GM23338 (cell line): ENCODE measurements at regions not wholly inside any gene's neighbourhood (a gene's known extent, or its start where the extent isn't known, plus 50 kb on each side); places are given as distances from the start of the nearest gene placed in this dataset.

ENCODE experiments used
- ATAC-seq: fragments of 200-7000 bp; cut with Tn5 transposase; 3 replicates; pipeline ENCODE4 v1.9.1; 2020
- DNase-seq: peaks from one replicate; pipeline ENCODE4 v3.0.0-alpha.2; 2015; ENCODE audit warnings: low spot score
- H2AFZ ChIP-seq: fragments of 200-600 bp; sonication (generic); 2 replicates; pipeline ENCODE4 v1.8.0; 2016; ENCODE audit warnings: antibody characterized with exemption, mild to moderate bottlenecking, moderate library complexity
- H3F3A ChIP-seq: fragments of 200-600 bp; sonication (generic); replicated peaks from 2 replicates; pipeline ENCODE4 v1.8.0; 2017; ENCODE audit warnings: antibody characterized with exemption, mixed run types, low read depth
- H3K27ac ChIP-seq: fragments of 200-600 bp; sonication (generic); 2 replicates; pipeline ENCODE4 v1.6.1; 2016; ENCODE audit warnings: low read depth
- H3K27me3 ChIP-seq: fragments of 200-600 bp; sonication (generic); 2 replicates; pipeline ENCODE4 v1.8.0; 2016; ENCODE audit warnings: mild to moderate bottlenecking, mixed run types, moderate library complexity; ENCODE audit not compliant: insufficient read depth
- H3K36me3 ChIP-seq: fragments of 200-600 bp; sonication (generic); 2 replicates; pipeline ENCODE4 v1.8.0; 2016; ENCODE audit warnings: mild to moderate bottlenecking; ENCODE audit not compliant: insufficient read depth
- H3K4me1 ChIP-seq: fragments of 200-600 bp; sonication (generic); 2 replicates; pipeline ENCODE4 v1.8.0; 2016; ENCODE audit warnings: mild to moderate bottlenecking, moderate library complexity; ENCODE audit not compliant: insufficient read depth
- H3K4me2 ChIP-seq: fragments of 200-600 bp; sonication (generic); 2 replicates; pipeline ENCODE4 v1.7.1; 2017; ENCODE audit warnings: mixed run types
- H3K4me3 ChIP-seq: fragments of 200-600 bp; sonication (generic); 2 replicates; pipeline ENCODE4 v1.6.1; 2016; ENCODE audit warnings: mixed run types
- H3K79me2 ChIP-seq: fragments of 200-600 bp; sonication (generic); replicated peaks from 2 replicates; pipeline ENCODE4 v1.8.0; 2017; ENCODE audit warnings: mild to moderate bottlenecking; ENCODE audit not compliant: insufficient read depth
- H3K9me2 ChIP-seq: fragments of 200-600 bp; sonication (generic); 2 replicates; pipeline ENCODE4 v1.8.0; 2017; ENCODE audit not compliant: insufficient read depth
- H4K20me1 ChIP-seq: fragments of 200-600 bp; sonication (generic); replicated peaks from 2 replicates; pipeline ENCODE4 v1.8.0; 2017; ENCODE audit warnings: mild to moderate bottlenecking; ENCODE audit not compliant: insufficient read depth
- H3K27ac Mint-ChIP-seq: 2 replicates; pipeline ENCODE4 v1.8.0; 2020; ENCODE audit warnings: inconsistent platforms, mild to moderate bottlenecking, moderate library complexity, mixed read lengths
- H3K27me3 Mint-ChIP-seq: 3 replicates; pipeline ENCODE4 v1.8.0; 2022; ENCODE audit warnings: low read depth, mild to moderate bottlenecking, moderate library complexity, mixed read lengths, inconsistent platforms; ENCODE audit not compliant: insufficient read depth, poor library complexity
- H3K36me3 Mint-ChIP-seq: 3 replicates; pipeline ENCODE4 v1.8.0; 2021; ENCODE audit warnings: low read depth, mild to moderate bottlenecking, inconsistent platforms, moderate library complexity, mixed read lengths
- H3K4me1 Mint-ChIP-seq: 3 replicates; pipeline ENCODE4 v1.8.0; 2020; ENCODE audit warnings: mild to moderate bottlenecking, inconsistent platforms, mixed read lengths
- H3K4me3 Mint-ChIP-seq: 3 replicates; pipeline ENCODE4 v1.8.0; 2021; ENCODE audit warnings: moderate library complexity, mild to moderate bottlenecking, inconsistent platforms, mixed read lengths
- H3K9me3 Mint-ChIP-seq: 3 replicates; pipeline ENCODE4 v1.8.0; 2020; ENCODE audit warnings: moderate library complexity, mild to moderate bottlenecking, inconsistent platforms, mixed read lengths
- CREB1 ChIP-seq: fragments of 250-450 bp; sonication (Bioruptor Pico); IDR thresholded peaks from 2 replicates; pipeline ENCODE4 v1.5.0; 2020; ENCODE audit warnings: low read depth, mild to moderate bottlenecking, moderate library complexity
- CTCF ChIP-seq, 2 experiments: fragments of 200-600 bp in 1 of 2; sonication (generic) in 1 of 2; conservative IDR thresholded peaks; 2 replicates each; pipeline versions ENCODE4 v1.5.1 to v1.6.1; 2016 to 2017; ENCODE audit warnings: antibody characterized with exemption in 2 of 2, low read depth in 2 of 2, mild to moderate bottlenecking in 2 of 2, moderate library complexity in 1 of 2
- ETS1 ChIP-seq: IDR thresholded peaks from 2 replicates; pipeline ENCODE4 v1.6.1; 2016; ENCODE audit warnings: antibody characterized with exemption
- EZH2 ChIP-seq: fragments of 200-600 bp; sonication (generic); IDR thresholded peaks from one replicate; pipeline ENCODE4 v1.8.0; 2017; ENCODE audit warnings: antibody characterized with exemption, mild to moderate bottlenecking, low read depth; ENCODE audit not compliant: unreplicated experiment
- EZH2phosphoT487 ChIP-seq: fragments of 200-600 bp; sonication (generic); IDR thresholded peaks from one replicate; pipeline ENCODE4 v1.8.1; 2018; ENCODE audit warnings: antibody characterized with exemption; ENCODE audit not compliant: unreplicated experiment
- JUNB ChIP-seq: IDR thresholded peaks from one replicate; pipeline ENCODE4 v1.6.1; 2016; ENCODE audit warnings: antibody characterized with exemption; ENCODE audit not compliant: unreplicated experiment
- NANOG ChIP-seq: IDR thresholded peaks from 2 replicates; pipeline ENCODE4 v1.6.1; 2016; ENCODE audit warnings: antibody characterized with exemption, borderline replicate concordance
- POLR2AphosphoS5 ChIP-seq: IDR thresholded peaks from 2 replicates; pipeline ENCODE4 v1.6.1; 2016; ENCODE audit warnings: antibody characterized with exemption, low read depth
- REST ChIP-seq: IDR thresholded peaks from one replicate; pipeline ENCODE4 v1.6.1; 2018; ENCODE audit warnings: antibody characterized with exemption; ENCODE audit not compliant: unreplicated experiment
- STAT1 ChIP-seq: IDR thresholded peaks from one replicate; pipeline ENCODE4 v1.6.1; 2016; ENCODE audit warnings: antibody characterized with exemption; ENCODE audit not compliant: unreplicated experiment
- ZNF114 ChIP-seq: fragments of 250-450 bp; sonication (Bioruptor Pico); IDR thresholded peaks from 2 replicates; pipeline ENCODE4 v1.5.0; 2020; ENCODE audit warnings: mild to moderate bottlenecking, moderate library complexity
- ZNF331 ChIP-seq: fragments of 250-450 bp; sonication (Bioruptor Pico); IDR thresholded peaks from 2 replicates; pipeline ENCODE4 v1.5.0; 2020; ENCODE audit warnings: low read depth, mild to moderate bottlenecking, moderate library complexity
- ZNF462 ChIP-seq: fragments of 250-450 bp; sonication (Bioruptor Pico); IDR thresholded peaks from 2 replicates; pipeline ENCODE4 v1.5.0; 2020; ENCODE audit warnings: mild to moderate bottlenecking, moderate library complexity

- no peaks in the 10 kb centered on the region; the same call in 2 of the 3 replicates for H3K4me1 Mint-ChIP-seq
- H3K27me3 Mint-ChIP-seq, result peaks cover 6% of the 10 kb centered on the region
- Histone ChIP-seq H3K4me2 (no peak overlapping the region), H3K9me2 (no peaks in the 10 kb centered on the region), H2AFZ (no peak overlapping the region), H3K4me3 (no peak overlapping the region), H3F3A (no peaks in the 10 kb centered on the region), H3K27ac (no peak overlapping the region), H3K79me2 (no peaks in the 10 kb centered on the region), H3K4me1 (no peaks in the 10 kb centered on the region), H3K27me3 (no peaks in the 10 kb centered on the region), H4K20me1 (no peaks in the 10 kb centered on the region), H3K36me3 (no peaks in the 10 kb centered on the region)
- H3K36me3 Mint-ChIP-seq, result peaks cover 14% of the 10 kb centered on the region
- TF ChIP-seq STAT1 (no peak), ETS1 (no peak), JUNB (no peak), EZH2 (no peak), CREB1 (CRISPR knock-in tag) (no peak), REST (no peak), EZH2phosphoT487 (no peak), ZNF462 (CRISPR knock-in tag) (no peak), ZNF331 (no peak), NANOG (no peak), POLR2AphosphoS5 (no peak), CTCF (conservative IDR thresholded peaks at IDR 0.05; ENCODE audit: low read depth in 2 of 2) (no peak), ZNF114 (CRISPR knock-in tag) (no peak)
- no peak overlapping the region for H3K27ac Mint-ChIP-seq
- no peak for DNase-seq
- peaks cover 16% of the 10 kb centered on the region for H3K9me3 Mint-ChIP-seq
- no peak overlapping the region for H3K4me3 Mint-ChIP-seq
- no peak for ATAC-seq
Measured at GRCh38 chr5:126220725-126221124, 202.5 kb upstream of the GRAMD2B start.
